ENCODE measurements at regions not wholly inside any gene's neighbourhood (a gene's known extent, or its start where the extent isn't known, plus 50 kb on each side); places are given as distances from the start of the nearest gene placed in this dataset.

DNA sequence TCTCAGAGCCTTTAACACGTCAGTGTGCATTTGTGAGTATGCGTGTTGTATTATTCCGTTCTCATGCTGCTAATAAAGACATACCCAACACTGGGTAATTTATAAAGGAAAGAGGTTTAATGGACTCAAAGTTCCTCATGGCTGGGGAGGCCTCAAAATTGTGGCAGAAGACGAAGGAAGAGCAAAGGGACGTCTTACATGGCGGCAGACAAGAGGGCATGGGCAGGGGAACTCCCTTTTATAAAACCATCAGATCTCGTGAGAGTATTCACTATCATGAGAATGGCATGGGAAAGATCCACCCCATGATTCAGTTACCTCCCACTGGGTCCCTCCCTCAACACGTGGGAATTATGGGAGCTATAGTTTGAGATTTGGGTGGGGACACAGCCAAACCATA lies 285.0 kb downstream of the PBX3 start:
- TF ChIP-seq TAF1 (IDR thresholded peaks at IDR 0.05; ENCODE audit: borderline replicate concordance, insufficient read depth, low read length) = no peak
- TF ChIP-seq SIN3A (IDR thresholded peaks at IDR 0.05; ENCODE audit: borderline replicate concordance, insufficient read depth, low read length) = no peak
- no peak for TF ChIP-seq POLR2AphosphoS5 (IDR thresholded peaks at IDR 0.05; ENCODE audit: low read depth, low read length)
- TF ChIP-seq, protein P1, sequence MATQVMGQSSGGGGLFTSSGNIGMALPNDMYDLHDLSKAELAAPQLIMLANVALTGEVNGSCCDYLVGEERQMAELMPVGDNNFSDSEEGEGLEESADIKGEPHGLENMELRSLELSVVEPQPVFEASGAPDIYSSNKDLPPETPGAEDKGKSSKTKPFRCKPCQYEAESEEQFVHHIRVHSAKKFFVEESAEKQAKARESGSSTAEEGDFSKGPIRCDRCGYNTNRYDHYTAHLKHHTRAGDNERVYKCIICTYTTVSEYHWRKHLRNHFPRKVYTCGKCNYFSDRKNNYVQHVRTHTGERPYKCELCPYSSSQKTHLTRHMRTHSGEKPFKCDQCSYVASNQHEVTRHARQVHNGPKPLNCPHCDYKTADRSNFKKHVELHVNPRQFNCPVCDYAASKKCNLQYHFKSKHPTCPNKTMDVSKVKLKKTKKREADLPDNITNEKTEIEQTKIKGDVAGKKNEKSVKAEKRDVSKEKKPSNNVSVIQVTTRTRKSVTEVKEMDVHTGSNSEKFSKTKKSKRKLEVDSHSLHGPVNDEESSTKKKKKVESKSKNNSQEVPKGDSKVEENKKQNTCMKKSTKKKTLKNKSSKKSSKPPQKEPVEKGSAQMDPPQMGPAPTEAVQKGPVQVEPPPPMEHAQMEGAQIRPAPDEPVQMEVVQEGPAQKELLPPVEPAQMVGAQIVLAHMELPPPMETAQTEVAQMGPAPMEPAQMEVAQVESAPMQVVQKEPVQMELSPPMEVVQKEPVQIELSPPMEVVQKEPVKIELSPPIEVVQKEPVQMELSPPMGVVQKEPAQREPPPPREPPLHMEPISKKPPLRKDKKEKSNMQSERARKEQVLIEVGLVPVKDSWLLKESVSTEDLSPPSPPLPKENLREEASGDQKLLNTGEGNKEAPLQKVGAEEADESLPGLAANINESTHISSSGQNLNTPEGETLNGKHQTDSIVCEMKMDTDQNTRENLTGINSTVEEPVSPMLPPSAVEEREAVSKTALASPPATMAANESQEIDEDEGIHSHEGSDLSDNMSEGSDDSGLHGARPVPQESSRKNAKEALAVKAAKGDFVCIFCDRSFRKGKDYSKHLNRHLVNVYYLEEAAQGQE (IDR thresholded peaks at IDR 0.05; ENCODE audit: insufficient read depth in 1 of 2, low read depth in 2 of 2, low read length in 2 of 2) = no peak
- no peak for TF ChIP-seq FOXP2 (optimal IDR thresholded peaks at IDR 0.05; ENCODE audit: borderline replicate concordance, extremely low read depth, extremely low read length, insufficient read depth)

DNA sequence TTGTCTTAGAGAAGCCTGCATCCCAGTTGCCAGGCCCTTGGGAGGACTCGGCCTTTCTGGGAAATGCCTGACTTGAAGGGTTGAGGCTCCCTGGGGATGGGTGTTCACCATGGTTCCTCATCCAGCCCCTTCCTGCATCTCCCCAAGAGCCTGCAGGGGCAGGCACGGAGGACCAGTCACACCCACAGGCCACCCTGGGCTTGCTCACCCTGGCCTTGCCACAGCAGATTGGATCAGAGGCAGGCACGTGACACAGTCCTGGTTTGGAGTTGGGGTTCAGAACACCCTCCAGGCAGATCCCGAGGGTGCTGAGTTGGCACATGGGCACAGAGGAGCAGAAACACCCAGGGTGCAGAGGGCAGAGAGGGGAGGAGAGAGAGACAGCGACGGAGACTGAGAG lies 286.1 kb downstream of the PBX3 start:
- TF ChIP-seq POLR2AphosphoS5 (IDR thresholded peaks at IDR 0.05; ENCODE audit: low read depth, low read length) (no peak), FOXP2 (optimal IDR thresholded peaks at IDR 0.05; ENCODE audit: borderline replicate concordance, extremely low read depth, extremely low read length, insufficient read depth) (no peak), SIN3A (IDR thresholded peaks at IDR 0.05; ENCODE audit: borderline replicate concordance, insufficient read depth, low read length) (no peak), TAF1 (IDR thresholded peaks at IDR 0.05; ENCODE audit: borderline replicate concordance, insufficient read depth, low read length) (no peak)
- TF ChIP-seq, protein P1 (IDR thresholded peaks at IDR 0.05; ENCODE audit: insufficient read depth in 1 of 2, low read depth in 2 of 2, low read length in 2 of 2) = no peak

DNA sequence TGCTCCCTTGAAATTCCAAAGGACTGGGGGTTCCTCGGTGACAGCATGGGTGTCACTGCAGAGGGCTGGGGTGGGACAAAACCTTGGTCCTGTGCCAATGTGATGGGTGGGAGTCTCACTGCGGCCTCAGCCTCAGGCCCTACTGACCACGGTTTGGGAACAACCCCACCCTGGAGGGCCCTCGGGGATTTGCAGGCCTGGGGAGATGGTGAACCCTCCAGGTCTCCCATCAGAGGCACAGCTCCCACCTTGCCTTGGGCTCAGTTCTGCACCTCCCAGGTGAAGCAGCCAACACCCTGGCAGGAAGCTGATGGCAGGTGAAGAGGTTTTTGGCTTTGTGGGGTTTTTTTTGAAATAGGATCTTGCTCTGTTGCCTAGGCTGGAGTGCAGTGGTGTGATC lies 286.8 kb downstream of the PBX3 start:
- no peak for TF ChIP-seq POLR2AphosphoS5 (IDR thresholded peaks at IDR 0.05; ENCODE audit: low read depth, low read length)
- no peak for TF ChIP-seq TAF1 (IDR thresholded peaks at IDR 0.05; ENCODE audit: borderline replicate concordance, insufficient read depth, low read length)
- TF ChIP-seq FOXP2 (optimal IDR thresholded peaks at IDR 0.05; ENCODE audit: borderline replicate concordance, extremely low read depth, extremely low read length, insufficient read depth) = no peak
- no peak for TF ChIP-seq SIN3A (IDR thresholded peaks at IDR 0.05; ENCODE audit: borderline replicate concordance, insufficient read depth, low read length)
- TF ChIP-seq, protein P1 (IDR thresholded peaks at IDR 0.05; ENCODE audit: insufficient read depth in 1 of 2, low read depth in 2 of 2, low read length in 2 of 2) = no peak

DNA sequence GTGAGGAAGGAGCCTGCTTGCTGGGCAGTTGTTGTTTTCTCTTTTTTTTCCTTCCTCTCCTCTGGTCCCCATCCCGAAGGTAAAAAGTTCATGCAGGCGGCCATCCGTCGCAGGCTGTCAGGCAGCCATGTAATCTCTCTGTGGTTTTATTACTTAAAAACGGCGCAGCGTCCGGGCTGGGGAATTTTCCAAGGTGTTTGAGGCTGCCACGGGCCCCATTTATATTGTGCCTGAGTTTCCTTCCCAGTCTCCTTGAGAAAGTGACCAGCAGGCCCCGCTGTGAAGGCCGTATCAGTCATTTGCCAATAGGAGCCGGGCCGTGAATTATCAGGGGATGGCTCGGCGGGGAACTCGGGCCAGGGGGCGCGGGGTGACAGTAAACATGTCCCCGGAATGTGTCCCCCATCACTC lies 289.7 kb downstream of the PBX3 start:
- no peak for TF ChIP-seq TAF1 (IDR thresholded peaks at IDR 0.05; ENCODE audit: borderline replicate concordance, insufficient read depth, low read length)
- no peak for TF ChIP-seq FOXP2 (optimal IDR thresholded peaks at IDR 0.05; ENCODE audit: borderline replicate concordance, extremely low read depth, extremely low read length, insufficient read depth)
- TF ChIP-seq, protein P1 (IDR thresholded peaks at IDR 0.05; ENCODE audit: insufficient read depth in 1 of 2, low read depth in 2 of 2, low read length in 2 of 2) = no peak
- TF ChIP-seq POLR2AphosphoS5 (IDR thresholded peaks at IDR 0.05; ENCODE audit: low read depth, low read length) = no peak
- TF ChIP-seq SIN3A (IDR thresholded peaks at IDR 0.05; ENCODE audit: borderline replicate concordance, insufficient read depth, low read length) = no peak

DNA sequence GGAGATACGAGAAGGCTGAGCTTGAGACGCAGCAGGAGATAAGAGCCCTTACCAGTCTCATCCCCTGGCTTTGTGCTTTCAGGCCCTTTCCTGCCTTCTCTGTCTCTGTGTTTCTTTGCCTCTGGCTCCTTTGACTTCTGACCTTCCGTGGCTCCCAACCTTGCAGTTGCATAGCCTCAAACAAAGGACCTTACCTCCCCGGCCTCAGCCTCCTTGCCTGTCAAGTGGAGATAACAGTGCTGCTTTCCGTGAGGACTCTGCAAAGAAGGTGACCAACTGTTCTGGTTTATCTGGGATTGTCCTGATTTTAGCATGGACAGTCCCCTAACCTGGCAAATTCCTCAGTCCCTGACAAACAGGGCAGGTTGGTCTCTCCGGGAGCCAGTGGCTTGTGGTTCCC lies 287.8 kb upstream of the MVB12B start:
- TF ChIP-seq POLR2AphosphoS5 (IDR thresholded peaks at IDR 0.05; ENCODE audit: low read depth, low read length) = no peak
- TF ChIP-seq, protein P1 (IDR thresholded peaks at IDR 0.05; ENCODE audit: insufficient read depth in 1 of 2, low read depth in 2 of 2, low read length in 2 of 2) = no peak
- TF ChIP-seq TAF1 (IDR thresholded peaks at IDR 0.05; ENCODE audit: borderline replicate concordance, insufficient read depth, low read length) = no peak
- TF ChIP-seq FOXP2 (optimal IDR thresholded peaks at IDR 0.05; ENCODE audit: borderline replicate concordance, extremely low read depth, extremely low read length, insufficient read depth) = no peak
- TF ChIP-seq SIN3A (IDR thresholded peaks at IDR 0.05; ENCODE audit: borderline replicate concordance, insufficient read depth, low read length) = no peak

All from PFSK-1 (cell line).